ENCODE measurements at regions not wholly inside any gene's neighbourhood (a gene's known extent, or its start where the extent isn't known, plus 50 kb on each side); places are given as distances from the start of the nearest gene placed in this dataset.

DNA sequence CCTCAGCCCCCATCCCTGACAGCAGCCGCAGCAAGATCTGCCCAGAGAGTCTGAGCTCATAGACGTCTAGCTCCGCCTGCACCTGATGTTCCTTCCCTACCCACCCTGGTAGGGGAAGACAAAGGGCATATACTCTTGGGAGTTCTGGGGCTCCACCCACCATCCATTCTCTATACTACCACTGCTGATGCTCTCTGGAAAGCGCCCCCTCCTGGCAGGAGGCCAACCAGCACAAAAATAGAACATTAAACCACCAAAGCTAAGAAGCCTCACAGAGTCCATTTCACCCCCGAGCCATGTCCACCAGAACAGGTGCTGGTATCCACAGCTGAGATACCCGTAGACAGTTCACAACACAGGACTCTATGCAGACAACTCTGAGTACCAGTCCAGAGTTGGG, 662.6 kb upstream of the FAM98A start:
- TF ChIP-seq, protein P1, sequence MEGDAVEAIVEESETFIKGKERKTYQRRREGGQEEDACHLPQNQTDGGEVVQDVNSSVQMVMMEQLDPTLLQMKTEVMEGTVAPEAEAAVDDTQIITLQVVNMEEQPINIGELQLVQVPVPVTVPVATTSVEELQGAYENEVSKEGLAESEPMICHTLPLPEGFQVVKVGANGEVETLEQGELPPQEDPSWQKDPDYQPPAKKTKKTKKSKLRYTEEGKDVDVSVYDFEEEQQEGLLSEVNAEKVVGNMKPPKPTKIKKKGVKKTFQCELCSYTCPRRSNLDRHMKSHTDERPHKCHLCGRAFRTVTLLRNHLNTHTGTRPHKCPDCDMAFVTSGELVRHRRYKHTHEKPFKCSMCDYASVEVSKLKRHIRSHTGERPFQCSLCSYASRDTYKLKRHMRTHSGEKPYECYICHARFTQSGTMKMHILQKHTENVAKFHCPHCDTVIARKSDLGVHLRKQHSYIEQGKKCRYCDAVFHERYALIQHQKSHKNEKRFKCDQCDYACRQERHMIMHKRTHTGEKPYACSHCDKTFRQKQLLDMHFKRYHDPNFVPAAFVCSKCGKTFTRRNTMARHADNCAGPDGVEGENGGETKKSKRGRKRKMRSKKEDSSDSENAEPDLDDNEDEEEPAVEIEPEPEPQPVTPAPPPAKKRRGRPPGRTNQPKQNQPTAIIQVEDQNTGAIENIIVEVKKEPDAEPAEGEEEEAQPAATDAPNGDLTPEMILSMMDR (IDR thresholded peaks at IDR 0.05), result no peak
- TF ChIP-seq POLR2A (IDR thresholded peaks at IDR 0.05) (no peak), POLR2AphosphoS5 (IDR thresholded peaks at IDR 0.05) (no peak), EP300 (IDR thresholded peaks at IDR 0.05) (no peak)
